GM12875 (cell line): ENCODE measurements at regions not wholly inside any gene's neighbourhood (a gene's known extent, or its start where the extent isn't known, plus 50 kb on each side); places are given as distances from the start of the nearest gene placed in this dataset.
A peak's percentile ranks its signal among the peaks of the same experiment; 100 is the strongest.

Experiments
- H3K4me3 ChIP-seq: one replicate; pipeline ENCODE4 v1.5.1; 2011; ENCODE audit warnings: low read depth, low read length, control low read depth
- TF ChIP-seq, protein P1 (sequence below): IDR thresholded peaks from 2 replicates; pipeline ENCODE4 v1.5.1; 2011; ENCODE audit warnings: low read depth, mild to moderate bottlenecking, control low read depth, inconsistent platforms, low read length, moderate library complexity, borderline replicate concordance; ENCODE audit not compliant: insufficient read depth

- no peak overlapping the region for H3K4me3 ChIP-seq
- TF ChIP-seq, protein P1, sequence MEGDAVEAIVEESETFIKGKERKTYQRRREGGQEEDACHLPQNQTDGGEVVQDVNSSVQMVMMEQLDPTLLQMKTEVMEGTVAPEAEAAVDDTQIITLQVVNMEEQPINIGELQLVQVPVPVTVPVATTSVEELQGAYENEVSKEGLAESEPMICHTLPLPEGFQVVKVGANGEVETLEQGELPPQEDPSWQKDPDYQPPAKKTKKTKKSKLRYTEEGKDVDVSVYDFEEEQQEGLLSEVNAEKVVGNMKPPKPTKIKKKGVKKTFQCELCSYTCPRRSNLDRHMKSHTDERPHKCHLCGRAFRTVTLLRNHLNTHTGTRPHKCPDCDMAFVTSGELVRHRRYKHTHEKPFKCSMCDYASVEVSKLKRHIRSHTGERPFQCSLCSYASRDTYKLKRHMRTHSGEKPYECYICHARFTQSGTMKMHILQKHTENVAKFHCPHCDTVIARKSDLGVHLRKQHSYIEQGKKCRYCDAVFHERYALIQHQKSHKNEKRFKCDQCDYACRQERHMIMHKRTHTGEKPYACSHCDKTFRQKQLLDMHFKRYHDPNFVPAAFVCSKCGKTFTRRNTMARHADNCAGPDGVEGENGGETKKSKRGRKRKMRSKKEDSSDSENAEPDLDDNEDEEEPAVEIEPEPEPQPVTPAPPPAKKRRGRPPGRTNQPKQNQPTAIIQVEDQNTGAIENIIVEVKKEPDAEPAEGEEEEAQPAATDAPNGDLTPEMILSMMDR = no peak
These were observed 615.6 kb downstream of the DACH1 start for GRCh38 chr13:71251292-71251951.

DNA sequence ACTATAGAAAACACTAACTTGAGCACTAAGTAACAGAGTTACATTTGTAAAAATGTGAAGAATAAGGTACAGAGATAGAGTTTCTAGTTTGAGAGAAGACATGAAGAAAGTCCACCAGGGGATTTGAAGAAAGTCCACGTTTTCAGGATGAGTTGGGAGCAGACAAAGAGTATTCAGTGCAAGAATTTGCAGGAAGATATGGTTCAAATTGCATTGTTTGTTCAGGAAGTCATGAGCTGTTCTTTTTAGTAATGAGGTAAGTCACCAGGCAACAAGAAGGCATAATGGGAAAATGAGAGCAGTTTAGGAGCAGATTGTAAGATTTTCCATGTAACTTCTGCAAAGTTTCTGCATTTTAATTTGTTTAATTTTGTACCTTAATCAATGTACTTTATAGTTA, 618.0 kb downstream of the DACH1 start:
- TF ChIP-seq, protein P1 = no peak

DNA sequence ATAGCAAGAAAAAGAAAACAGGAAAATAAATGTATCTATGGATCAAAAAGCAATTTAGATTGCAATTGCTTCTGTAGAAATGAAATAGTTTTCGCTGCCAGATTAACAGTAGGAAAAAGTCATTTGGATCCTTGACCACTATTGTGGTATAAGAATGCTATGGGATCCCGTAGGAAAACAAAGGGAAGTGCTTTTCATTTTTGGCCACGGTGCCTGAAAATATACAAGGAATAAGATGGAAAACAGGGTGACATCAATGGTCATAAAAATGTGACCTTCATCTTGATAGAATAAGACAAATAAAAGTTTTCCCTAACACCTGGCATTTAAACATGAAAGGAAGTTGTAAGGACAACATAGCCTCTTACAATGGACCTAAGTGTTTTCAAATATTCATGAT, 622.8 kb downstream of the DACH1 start:
- no peak overlapping the region for H3K4me3 ChIP-seq
- TF ChIP-seq, protein P1 = no peak

More for the DNA sequence above, 618.0 kb downstream of the DACH1 start:
- no peak overlapping the region for H3K4me3 ChIP-seq

GRCh38 chr13:71242201-71242600, 624.8 kb downstream of the DACH1 start:
- H3K4me3 ChIP-seq = no peak overlapping the region
- TF ChIP-seq, protein P1 = no peak

DNA sequence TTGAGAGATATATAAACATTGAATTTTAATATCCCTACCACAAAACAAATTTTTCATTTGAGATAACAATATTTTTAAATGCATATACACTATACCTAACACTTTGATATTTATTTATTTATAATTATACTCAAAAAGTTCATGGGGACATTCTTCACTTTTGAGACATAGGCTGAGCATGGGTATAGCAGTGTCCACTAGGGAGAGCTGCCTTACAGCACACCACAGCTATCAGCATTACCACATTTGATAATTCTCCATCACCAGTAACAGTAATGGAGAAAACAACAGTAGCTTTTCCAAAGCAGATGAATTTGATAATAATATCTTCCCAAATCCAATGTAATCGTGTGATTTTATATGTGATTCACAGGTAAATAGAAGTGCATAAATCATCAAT, 626.1 kb downstream of the DACH1 start:
- no peak overlapping the region for H3K4me3 ChIP-seq
- TF ChIP-seq, protein P1 = peak; percentile 15; the same call in 1 of the 2 replicates

DNA sequence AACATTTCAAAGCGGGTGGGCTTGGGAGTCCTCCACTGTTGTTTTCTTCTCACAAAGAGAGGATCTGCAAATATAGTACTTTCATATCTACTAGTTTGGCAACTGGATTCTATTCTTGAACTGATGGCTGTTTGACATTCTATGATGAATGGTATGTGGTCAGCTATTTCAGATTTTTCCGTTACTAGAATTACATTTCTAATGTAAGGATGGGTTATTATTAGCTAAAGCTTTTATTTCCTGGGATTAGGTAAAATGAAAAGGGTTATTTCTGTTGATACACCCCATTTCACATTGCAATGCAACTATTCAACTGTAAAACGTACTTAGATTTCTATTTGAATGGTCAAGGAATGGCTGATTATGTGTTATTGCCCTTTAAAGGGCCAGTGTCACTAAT, 629.7 kb downstream of the DACH1 start:
- TF ChIP-seq, protein P1 = no peak
- no peak overlapping the region for H3K4me3 ChIP-seq

GRCh38 chr13:71219698-71220415, 647.1 kb downstream of the DACH1 start:
- TF ChIP-seq, protein P1 = no peak
- H3K4me3 ChIP-seq = no peak overlapping the region
